ENCODE measurements at regions not wholly inside any gene's neighbourhood (a gene's known extent, or its start where the extent isn't known, plus 50 kb on each side); places are given as distances from the start of the nearest gene placed in this dataset.

GRCh38 chrX:43540318-43540717 is 115.8 kb upstream of the MAOA start:
- TF ChIP-seq CTCF (conservative IDR thresholded peaks at IDR 0.05; ENCODE audit: low read length) (no peak), EZH2phosphoT487 (IDR thresholded peaks at IDR 0.05; ENCODE audit: borderline replicate concordance, low read depth, low read length) (no peak)
